ENCODE measurements at regions not wholly inside any gene's neighbourhood (a gene's known extent, or its start where the extent isn't known, plus 50 kb on each side); places are given as distances from the start of the nearest gene placed in this dataset.

DNA sequence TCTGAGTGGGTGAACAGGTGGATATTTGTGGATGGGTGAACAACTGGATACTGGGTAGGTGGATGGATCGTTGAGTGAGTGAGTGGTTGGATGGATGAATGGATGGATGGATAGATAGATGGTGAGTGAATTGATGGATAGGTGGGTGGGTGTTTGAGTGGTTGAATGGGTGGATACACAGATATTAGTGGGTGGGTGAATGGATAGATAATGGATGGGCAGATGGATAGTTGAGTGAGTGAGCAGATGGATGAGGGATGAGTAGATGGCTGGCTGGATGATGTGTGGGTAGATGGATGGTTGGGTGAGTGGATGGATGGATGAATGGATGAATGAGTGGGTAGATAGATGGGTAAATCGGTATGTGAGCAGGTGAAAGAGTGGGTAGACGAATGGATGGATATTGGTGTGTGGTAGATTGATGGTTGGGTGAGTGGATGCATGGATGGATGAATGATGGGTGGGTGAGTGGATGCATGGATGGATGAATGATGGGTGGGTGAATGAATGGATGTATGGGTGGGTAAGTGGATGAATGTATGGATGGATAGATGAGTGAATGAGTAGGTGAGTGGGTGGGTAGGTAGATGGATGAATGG is 406.7 kb downstream of the MN1 start:
- TF ChIP-seq, protein P1, sequence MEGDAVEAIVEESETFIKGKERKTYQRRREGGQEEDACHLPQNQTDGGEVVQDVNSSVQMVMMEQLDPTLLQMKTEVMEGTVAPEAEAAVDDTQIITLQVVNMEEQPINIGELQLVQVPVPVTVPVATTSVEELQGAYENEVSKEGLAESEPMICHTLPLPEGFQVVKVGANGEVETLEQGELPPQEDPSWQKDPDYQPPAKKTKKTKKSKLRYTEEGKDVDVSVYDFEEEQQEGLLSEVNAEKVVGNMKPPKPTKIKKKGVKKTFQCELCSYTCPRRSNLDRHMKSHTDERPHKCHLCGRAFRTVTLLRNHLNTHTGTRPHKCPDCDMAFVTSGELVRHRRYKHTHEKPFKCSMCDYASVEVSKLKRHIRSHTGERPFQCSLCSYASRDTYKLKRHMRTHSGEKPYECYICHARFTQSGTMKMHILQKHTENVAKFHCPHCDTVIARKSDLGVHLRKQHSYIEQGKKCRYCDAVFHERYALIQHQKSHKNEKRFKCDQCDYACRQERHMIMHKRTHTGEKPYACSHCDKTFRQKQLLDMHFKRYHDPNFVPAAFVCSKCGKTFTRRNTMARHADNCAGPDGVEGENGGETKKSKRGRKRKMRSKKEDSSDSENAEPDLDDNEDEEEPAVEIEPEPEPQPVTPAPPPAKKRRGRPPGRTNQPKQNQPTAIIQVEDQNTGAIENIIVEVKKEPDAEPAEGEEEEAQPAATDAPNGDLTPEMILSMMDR (conservative IDR thresholded peaks at IDR 0.05; ENCODE audit: low read depth, low read length) = no peak
- TF ChIP-seq EZH2 (IDR thresholded peaks at IDR 0.05; ENCODE audit: borderline replicate concordance, low read depth, low read length, poor library complexity, severe bottlenecking) = no peak

All from A673 (cell line).